MM.1S (cell line): ENCODE measurements at regions not wholly inside any gene's neighbourhood (a gene's known extent, or its start where the extent isn't known, plus 50 kb on each side); places are given as distances from the start of the nearest gene placed in this dataset.

Experiments
- DNase-seq: peaks from one replicate; pipeline ENCODE4 v3.0.0-alpha.2; 2015
- H2AFZ ChIP-seq: fragments of 300-600 bp; sonication (generic); 2 replicates; pipeline ENCODE4 v1.6.0; 2016; ENCODE audit warnings: antibody characterized with exemption, low read length
- H3F3A ChIP-seq: fragments of 300-600 bp; sonication (generic); 2 replicates; pipeline ENCODE4 v1.6.1; 2016; ENCODE audit warnings: mild to moderate bottlenecking, antibody characterized with exemption, low read length, moderate library complexity, mixed read lengths; ENCODE audit not compliant: insufficient read depth
- H3K27ac ChIP-seq: fragments of 300-600 bp; sonication (generic); 2 replicates; pipeline ENCODE4 v1.5.1; 2016; ENCODE audit warnings: mild to moderate bottlenecking, low read length
- H3K27me3 ChIP-seq: fragments of 300-600 bp; sonication (generic); replicated peaks from 2 replicates; pipeline ENCODE4 v1.6.0; 2016; ENCODE audit warnings: low read length; ENCODE audit not compliant: insufficient read depth
- H3K36me3 ChIP-seq: fragments of 300-600 bp; sonication (generic); replicated peaks from 2 replicates; pipeline ENCODE4 v1.6.1; 2016; ENCODE audit warnings: mild to moderate bottlenecking, low read length, mixed read lengths; ENCODE audit not compliant: insufficient read depth
- H3K4me1 ChIP-seq: fragments of 300-600 bp; sonication (generic); 2 replicates; pipeline ENCODE4 v1.6.1; 2016; ENCODE audit warnings: low read length, mixed read lengths
- H3K4me2 ChIP-seq: fragments of 300-600 bp; sonication (generic); 2 replicates; pipeline ENCODE4 v1.6.0; 2016; ENCODE audit warnings: low read depth, low read length
- H3K4me3 ChIP-seq: fragments of 300-600 bp; sonication (generic); 2 replicates; pipeline ENCODE4 v1.5.1; 2016; ENCODE audit warnings: low read length, mixed read lengths
- H3K79me2 ChIP-seq: fragments of 300-600 bp; sonication (generic); 2 replicates; pipeline ENCODE4 v1.6.1; 2016; ENCODE audit warnings: mixed run types, low read length, mixed read lengths
- H3K9ac ChIP-seq: fragments of 300-600 bp; sonication (generic); 2 replicates; pipeline ENCODE4 v1.6.1; 2016; ENCODE audit warnings: low read length, mixed read lengths
- H3K9me2 ChIP-seq: fragments of 300-600 bp; sonication (generic); replicated peaks from 2 replicates; pipeline ENCODE4 v1.6.1; 2016; ENCODE audit warnings: mild to moderate bottlenecking, low read length, mixed read lengths; ENCODE audit not compliant: insufficient read depth
- H3K9me3 ChIP-seq: fragments of 300-600 bp; sonication (generic); replicated peaks from 2 replicates; pipeline ENCODE4 v1.6.1; 2016; ENCODE audit warnings: mild to moderate bottlenecking, low read length, mixed read lengths; ENCODE audit not compliant: insufficient read depth
- H4K20me1 ChIP-seq: fragments of 300-600 bp; sonication (generic); 2 replicates; pipeline ENCODE4 v1.6.1; 2016; ENCODE audit warnings: mild to moderate bottlenecking, low read length, moderate library complexity, mixed read lengths; ENCODE audit not compliant: insufficient read depth
- CTCF ChIP-seq: fragments of 300-600 bp; sonication (generic); IDR thresholded peaks from 2 replicates; pipeline ENCODE4 v1.5.1; 2016; ENCODE audit warnings: antibody characterized with exemption, low read length, mixed read lengths
- EZH2 ChIP-seq: fragments of 300-600 bp; sonication (generic); optimal IDR thresholded peaks from 2 replicates; pipeline ENCODE3; 2017; ENCODE audit warnings: low read depth, mild to moderate bottlenecking, antibody characterized with exemption, low read length, mixed read lengths
- EZH2phosphoT487 ChIP-seq: fragments of 300-600 bp; sonication (generic); IDR thresholded peaks from 2 replicates; pipeline ENCODE4 v1.6.1; 2018; ENCODE audit warnings: antibody characterized with exemption, low read length

DNA sequence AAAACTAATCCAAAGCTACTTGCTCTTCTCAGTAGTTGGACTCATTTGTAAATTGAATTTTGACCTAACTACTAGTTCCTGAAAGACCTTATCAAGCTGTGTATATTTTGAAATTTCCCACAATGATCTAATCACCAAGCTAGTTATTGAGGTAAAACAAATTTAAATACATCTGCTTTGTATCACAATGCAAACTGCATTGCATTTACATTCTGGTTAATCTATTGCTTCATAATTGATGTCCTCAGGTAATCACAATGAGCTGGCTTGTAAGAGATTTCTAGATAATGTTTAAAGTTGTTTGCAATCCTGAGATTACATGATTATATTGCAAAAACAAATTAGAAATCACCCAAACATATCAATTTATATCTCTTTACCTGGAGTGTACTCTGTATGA is 848.8 kb downstream of the HACE1 start:
- Histone ChIP-seq H3K4me3 (no peak overlapping the region), H3K27ac (no peak overlapping the region), H3K36me3 (no peaks in the 10 kb centered on the region), H3K9ac (no peak overlapping the region), H3K4me1 (no peaks in the 10 kb centered on the region), H3K4me2 (no peak overlapping the region), H3K27me3 (no peaks in the 10 kb centered on the region), H3K9me3 (no peaks in the 10 kb centered on the region), H3F3A (no peaks in the 10 kb centered on the region), H2AFZ (no peak overlapping the region), H3K9me2 (no peaks in the 10 kb centered on the region), H3K79me2 (no peaks in the 10 kb centered on the region), H4K20me1 (no peaks in the 10 kb centered on the region)
- no peak for DNase-seq
- TF ChIP-seq EZH2phosphoT487 (no peak), CTCF (no peak), EZH2 (no peak)

DNA sequence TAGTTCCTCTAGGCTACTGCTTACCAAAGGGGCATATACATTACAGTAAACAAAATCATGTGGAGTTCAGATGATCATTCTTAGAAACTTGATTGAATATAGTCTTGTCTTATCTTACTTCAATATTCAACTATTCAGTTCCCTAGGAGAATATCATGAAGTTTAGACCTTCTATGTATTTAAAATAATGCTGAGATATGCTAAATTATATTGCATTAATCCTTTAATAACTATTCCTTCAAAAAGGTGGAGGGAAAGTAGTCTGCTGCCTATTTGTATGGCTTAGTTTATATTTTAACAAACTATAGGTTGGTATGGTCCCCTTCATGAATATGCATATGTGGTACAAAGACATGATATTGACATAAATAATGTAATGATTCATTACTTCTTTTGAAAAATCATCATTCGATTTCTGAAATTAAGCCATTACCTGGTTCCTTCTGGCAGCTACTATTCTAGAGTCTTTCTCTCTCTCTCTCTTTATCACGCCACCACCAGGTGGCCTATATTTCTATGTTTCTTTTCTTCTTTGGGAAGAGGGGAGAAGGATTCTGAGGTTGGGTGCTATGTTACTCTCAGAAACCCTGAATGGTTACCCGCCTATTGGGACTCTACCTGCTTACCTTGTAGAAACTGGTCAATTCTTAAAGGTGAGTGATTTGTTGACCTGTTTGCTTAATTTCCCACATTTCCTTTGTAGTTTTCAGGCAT is 855.8 kb downstream of the HACE1 start:
- H4K20me1 ChIP-seq, result no peaks in the 10 kb centered on the region
- no peak for TF ChIP-seq EZH2
- H3K9ac ChIP-seq, result no peak overlapping the region
- no peak overlapping the region for H3K27ac ChIP-seq
- no peaks in the 10 kb centered on the region for H3F3A ChIP-seq
- DNase-seq, result no peak
- H2AFZ ChIP-seq, result no peak overlapping the region
- H3K4me2 ChIP-seq, result no peak overlapping the region
- H3K4me3 ChIP-seq, result no peak overlapping the region
- H3K9me2 ChIP-seq, result no peaks in the 10 kb centered on the region
- H3K9me3 ChIP-seq, result no peaks in the 10 kb centered on the region
- no peaks in the 10 kb centered on the region for H3K4me1 ChIP-seq
- no peaks in the 10 kb centered on the region for H3K79me2 ChIP-seq
- H3K27me3 ChIP-seq, result no peaks in the 10 kb centered on the region
- H3K36me3 ChIP-seq, result no peaks in the 10 kb centered on the region

DNA sequence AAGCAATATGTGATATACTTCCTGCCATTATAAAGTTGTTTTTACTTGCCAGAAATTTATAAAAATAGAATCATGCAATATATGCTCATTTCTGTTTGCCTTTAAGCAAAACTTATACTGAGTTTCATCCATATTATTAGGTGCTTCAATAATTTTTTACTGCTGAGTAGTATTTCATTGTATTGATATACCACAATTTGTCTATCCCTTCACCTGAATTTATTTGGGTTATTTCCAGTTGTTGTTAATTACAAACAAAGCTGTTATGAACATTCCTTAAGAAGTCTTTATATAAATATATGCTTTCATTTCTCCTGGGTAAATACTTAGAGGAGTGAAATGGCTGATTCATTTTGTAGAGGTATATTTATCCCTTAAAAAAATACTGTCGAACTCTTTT is 864.1 kb downstream of the HACE1 start:
- TF ChIP-seq CTCF, result no peak
- TF ChIP-seq EZH2phosphoT487, result no peak
- no peak for TF ChIP-seq EZH2
- H4K20me1 ChIP-seq, result no peaks in the 10 kb centered on the region
- H3K27ac ChIP-seq, result no peak overlapping the region
- H2AFZ ChIP-seq, result no peak overlapping the region
- no peak overlapping the region for H3K4me2 ChIP-seq
- no peak for DNase-seq
- H3K27me3 ChIP-seq, result no peaks in the 10 kb centered on the region
- H3K9me3 ChIP-seq, result no peaks in the 10 kb centered on the region
- no peaks in the 10 kb centered on the region for H3F3A ChIP-seq
- no peaks in the 10 kb centered on the region for H3K4me1 ChIP-seq
- H3K9ac ChIP-seq, result no peak overlapping the region
- H3K36me3 ChIP-seq, result no peaks in the 10 kb centered on the region
- no peaks in the 10 kb centered on the region for H3K9me2 ChIP-seq
- no peaks in the 10 kb centered on the region for H3K79me2 ChIP-seq
- no peak overlapping the region for H3K4me3 ChIP-seq

GRCh38 chr6:103983860-103984259 is 875.9 kb downstream of the HACE1 start:
- Histone ChIP-seq H3K27ac (no peak overlapping the region), H3K9me3 (no peaks in the 10 kb centered on the region), H3K36me3 (no peaks in the 10 kb centered on the region), H3K4me2 (no peak overlapping the region), H3K27me3 (no peaks in the 10 kb centered on the region), H4K20me1 (no peaks in the 10 kb centered on the region), H3K4me3 (no peak overlapping the region), H3K4me1 (no peaks in the 10 kb centered on the region), H3K79me2 (no peaks in the 10 kb centered on the region), H3K9me2 (no peaks in the 10 kb centered on the region), H2AFZ (no peak overlapping the region), H3K9ac (no peak overlapping the region), H3F3A (no peaks in the 10 kb centered on the region)
- DNase-seq, result no peak
- TF ChIP-seq EZH2 (no peak), EZH2phosphoT487 (no peak), CTCF (no peak)
